HG03066 (cell line): ENCODE measurements at regions not wholly inside any gene's neighbourhood (a gene's known extent, or its start where the extent isn't known, plus 50 kb on each side); places are given as distances from the start of the nearest gene placed in this dataset.
A peak's percentile ranks its signal among the peaks of the same experiment; 100 is the strongest.

ENCODE experiments used
- ATAC-seq: cut with Tn5 transposase; IDR thresholded peaks from one replicate; pipeline ENCODE4 v1.9.1; 2021; ENCODE audit warnings: low read depth; ENCODE audit not compliant: unreplicated experiment

DNA sequence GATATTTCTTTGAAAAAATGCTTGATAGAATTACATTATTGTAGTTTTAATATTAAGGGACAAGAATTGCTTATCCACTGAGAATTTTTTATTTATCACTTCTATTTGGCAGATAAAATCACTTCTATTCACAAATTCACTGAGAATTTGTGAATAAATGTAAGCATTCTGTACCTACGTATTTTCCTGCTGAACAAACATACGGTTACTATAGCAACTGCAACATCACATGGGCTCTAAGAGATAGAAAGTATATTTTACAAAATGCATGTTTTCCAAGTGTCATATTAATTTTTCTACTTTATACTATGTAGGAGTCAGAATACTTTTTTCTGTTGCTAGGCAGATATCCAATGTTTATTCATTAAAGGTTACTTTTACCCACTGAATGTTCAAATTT lies 166.2 kb downstream of the ZIC1 start:
- ATAC-seq, result no peak

DNA sequence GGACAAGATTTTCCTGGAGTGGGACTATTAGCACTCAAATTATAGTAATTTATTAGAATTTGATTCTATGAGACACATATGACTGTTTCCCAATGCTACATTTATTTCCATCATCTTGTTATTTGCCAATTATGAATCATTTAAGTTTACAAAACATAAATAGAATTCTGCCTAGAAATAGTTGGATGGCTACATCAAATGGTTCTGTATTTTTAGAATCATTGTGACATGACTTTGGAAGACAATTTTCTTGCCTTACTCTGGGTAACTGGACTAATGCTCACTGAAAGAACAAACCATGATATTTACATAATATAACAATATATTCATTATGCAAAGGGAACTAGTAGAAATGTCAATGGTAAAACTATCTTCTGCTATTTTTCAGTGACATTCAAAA lies 173.5 kb downstream of the ZIC1 start:
- ATAC-seq, result no peak

DNA sequence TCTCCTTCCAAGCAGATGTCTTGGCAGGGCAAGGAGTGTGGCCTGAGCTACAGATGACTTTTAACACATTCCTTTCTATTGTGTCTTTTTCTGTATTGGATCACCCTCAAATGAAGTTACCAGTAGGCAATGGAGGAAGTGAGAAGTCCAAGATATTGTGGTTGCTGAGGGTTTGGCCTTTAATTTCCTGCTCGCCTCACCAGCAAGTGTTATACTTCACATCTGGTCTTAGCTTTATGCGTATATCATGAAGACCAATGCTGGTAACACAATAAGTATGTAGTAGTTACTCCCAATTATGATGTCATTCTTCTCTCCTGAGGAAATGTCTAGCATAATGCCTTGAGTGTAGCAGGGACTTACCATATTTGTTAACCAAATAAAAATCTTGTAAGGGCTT lies 179.9 kb downstream of the ZIC1 start:
- no peak for ATAC-seq

DNA sequence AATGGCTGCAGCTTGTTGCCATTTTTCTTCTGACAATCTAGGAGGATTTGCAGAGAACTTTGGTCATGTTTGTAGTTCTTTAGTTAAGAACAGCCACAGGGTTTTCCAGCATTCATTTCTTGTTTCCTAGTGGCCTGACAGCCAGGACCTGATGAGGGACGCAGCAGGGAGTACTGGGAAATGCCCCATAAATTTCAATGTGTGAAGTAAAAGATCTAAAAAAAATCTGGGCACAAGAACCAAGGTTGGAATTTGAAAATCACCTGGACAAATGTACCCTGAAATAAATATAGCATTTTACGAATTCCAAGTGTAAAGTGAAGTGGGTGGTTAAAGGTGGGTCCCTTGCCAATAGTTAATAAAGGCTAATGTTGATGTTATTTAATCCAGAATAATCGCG lies 195.0 kb downstream of the ZIC1 start:
- ATAC-seq, result no peak

DNA sequence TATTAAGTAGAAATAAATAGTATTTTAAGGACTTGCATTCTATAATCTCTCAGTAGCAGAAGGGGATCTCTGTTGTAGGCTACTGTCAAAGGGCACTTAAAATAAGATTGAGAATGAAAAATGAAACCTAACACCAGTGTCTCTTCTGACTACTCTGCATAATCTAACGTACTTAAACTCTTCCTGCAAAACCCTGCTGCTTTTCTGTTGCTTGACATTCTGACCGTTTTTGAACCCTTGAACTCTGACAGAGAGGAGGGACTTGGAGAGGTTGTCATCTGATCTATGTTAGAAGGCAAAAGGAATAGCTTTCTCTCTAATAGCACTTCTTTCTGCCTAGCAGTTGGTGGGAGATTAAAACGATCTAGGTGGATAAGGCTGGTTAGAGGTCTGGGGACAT lies 204.6 kb downstream of the ZIC1 start:
- peak; percentile 76 for ATAC-seq

DNA sequence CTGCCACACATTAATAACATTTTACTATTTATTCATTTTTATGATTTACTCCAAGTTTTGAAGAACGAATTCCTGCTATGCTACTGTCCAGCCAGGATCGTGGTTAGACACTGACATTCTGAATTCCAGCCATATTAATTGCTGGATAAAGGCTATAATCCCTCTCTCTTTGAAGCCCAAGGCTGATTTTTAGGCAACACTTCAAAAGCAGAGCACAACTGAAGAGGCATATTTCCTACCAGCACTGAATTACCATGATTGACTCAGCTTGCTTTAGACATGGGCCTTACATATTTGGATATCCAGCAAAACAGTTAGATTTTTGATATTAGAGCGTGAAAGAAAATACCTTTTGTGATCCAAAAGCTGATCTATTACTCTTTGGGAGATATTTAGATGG lies 205.0 kb downstream of the ZIC1 start:
- ATAC-seq, result no peak

DNA sequence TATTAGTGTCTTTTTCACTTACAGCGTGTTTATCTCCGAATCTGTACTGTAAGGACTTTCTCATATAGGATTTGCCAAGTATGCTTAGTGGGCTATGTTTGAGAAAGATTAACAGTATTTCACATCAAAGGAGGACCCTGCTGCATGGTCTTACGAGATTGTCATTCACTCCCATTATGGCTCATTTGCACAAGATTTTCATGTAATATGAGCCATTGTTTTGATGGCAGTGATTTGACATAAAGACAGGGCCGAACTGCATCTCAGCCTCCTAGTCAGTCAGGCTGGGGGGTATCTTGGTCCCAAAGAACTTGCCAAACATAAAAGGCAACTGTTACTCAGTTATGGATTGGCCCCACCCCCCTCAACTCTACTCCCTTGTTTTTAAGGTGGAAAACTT lies 205.9 kb downstream of the ZIC1 start:
- no peak for ATAC-seq

DNA sequence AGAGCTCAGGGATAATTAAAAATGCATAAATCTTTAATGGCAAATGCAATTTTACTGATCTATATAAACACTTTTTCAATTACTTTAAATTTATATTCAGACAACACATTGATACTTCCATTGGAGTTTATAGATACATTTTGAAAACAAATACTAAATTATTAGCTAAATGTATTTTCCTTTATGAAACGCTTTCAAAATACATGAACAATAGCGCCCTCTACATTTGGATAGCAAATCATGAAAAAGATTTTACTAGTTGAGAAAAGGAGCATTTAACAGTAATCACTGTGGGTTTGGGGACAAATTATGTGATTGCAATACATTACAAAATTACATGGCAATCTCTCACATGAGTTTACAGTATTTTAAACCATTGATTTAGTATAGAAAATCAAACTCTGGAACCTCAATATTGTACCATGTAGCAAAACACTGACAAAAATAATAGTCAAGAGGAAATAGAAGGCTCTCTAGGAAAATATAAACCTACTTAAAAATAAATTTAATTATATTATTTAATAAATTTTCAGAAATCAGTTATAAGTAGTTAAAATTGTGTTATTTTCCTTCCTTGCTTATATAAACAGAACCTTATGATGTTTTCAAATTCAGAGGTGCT lies 207.9 kb downstream of the ZIC1 start:
- no peak for ATAC-seq

DNA sequence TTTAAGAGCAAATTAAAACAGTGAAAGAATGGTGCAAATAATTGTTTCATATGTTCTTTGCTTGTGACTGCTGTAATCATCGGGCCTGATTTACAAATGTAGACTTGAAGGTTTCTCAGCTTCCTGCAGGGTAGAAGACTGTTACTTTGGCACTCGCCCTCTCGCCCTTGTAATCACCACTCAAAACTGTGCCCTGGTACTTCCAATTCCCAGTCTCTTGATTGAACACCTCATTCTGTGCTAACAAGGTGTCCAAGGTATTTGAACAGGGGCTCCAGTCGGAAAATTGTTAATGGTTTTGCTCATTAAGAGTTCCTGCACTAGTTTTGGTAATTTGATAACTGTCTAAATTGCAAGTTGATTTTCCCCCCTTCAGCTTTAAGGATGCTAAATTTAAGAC lies 209.5 kb downstream of the ZIC1 start:
- no peak for ATAC-seq

DNA sequence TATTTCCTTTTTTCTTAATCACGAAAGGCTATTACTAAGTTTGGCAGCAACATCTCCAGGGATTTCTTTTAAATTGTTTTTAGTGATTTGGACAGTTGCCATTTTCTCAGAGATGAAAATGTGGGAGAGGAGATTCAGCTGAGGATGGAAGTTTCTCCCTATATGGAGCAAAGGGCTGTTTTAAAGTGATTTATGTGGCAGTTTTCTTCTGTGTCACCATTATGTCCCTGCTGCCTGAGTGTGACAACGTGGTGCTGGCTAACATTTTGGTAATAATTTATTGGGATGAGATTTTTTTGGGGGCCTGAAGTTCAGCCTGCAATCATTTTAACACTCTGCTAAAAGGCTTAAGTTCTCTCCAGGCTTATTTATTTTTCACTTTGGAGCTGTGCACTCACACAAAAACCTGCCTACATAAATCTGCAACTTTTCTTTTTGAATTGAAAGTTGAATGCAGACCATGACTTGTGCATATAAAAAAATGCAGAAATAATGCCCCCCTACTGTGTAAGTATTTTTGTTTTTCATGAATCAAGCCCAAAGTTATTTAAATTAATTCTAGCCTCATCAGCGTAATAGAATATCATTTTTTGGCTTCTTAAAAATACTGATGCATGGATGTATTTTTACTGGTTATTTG lies 210.9 kb downstream of the ZIC1 start:
- no peak for ATAC-seq

DNA sequence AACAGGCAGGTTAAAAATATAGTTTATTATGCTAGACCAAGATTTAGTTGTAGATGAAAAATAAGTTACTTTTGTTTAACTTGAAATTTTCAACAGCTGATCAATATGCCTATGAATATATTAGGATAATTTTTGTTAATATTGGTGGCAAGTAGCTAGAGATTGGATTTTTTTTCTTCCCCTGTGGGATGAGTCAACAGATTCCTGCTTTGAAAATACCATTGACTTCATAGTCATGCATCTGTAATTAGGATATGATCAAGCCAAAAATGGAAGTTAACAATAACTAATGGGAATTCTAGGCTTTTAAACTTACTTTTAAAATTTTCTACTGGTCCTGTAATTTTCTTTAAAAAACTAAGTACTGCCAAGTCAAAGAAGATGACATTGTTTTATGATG lies 211.7 kb downstream of the ZIC1 start:
- no peak for ATAC-seq

DNA sequence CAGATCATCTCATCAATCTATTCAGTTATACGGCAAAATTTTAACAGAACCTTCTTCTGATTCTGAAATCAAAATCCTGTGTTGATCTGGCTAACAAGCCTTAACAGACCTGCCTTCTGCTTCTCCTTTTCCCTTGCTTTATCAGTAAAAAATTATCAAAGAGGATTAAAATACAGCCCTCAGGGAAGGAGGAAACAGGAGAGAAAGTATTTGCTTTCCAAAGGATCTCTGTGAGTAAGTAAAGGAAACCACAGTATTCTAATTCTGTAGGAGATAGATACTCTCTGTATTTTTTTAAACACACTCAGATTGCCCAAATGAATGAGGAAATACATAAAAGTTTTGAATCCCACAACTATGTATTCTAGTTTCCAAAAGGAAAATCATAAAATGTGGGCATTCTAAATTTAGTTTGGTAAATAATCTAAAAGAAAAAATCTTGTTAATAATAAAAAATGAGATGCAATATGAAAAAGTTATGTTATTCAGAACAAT lies 221.8 kb downstream of the ZIC1 start:
- ATAC-seq, result no peak

DNA sequence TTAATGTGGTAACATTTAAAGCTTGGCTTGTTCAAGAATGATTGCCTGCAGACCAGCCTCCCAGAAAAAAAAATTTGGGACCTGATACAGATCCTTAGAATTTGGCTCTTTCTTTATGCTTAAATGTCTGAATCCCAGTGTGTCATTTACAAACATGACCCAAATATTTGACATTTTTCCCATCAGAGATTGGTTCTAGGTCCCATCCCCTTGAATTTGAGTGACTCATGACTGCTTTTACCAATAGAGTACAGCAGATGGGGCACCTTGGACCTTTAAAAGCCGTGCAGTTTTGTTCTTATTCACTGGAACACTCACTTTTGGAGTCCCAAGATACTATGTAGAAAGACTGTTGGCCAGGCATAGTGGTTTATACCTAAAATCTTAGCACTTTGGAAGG lies 231.6 kb downstream of the ZIC1 start:
- no peak for ATAC-seq

DNA sequence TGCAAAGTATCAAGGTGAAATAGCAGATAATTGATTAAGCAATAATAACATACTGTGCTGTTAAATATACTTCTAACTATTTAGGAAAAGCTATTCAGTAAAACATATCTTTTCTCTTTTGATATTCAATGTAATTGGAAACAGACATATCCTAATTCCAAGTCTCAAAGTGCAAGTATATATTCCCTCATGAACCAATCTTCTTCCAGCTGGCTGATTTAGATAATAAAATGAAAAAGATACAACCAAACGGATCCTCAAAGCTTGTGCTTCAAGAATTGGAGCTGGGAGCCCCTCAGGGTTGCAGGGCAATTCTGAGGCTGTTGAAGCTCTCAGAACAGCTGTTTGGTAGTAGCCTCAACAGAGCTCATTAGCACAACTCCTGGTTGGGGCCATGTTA lies 236.6 kb downstream of the ZIC1 start:
- ATAC-seq, result no peak

DNA sequence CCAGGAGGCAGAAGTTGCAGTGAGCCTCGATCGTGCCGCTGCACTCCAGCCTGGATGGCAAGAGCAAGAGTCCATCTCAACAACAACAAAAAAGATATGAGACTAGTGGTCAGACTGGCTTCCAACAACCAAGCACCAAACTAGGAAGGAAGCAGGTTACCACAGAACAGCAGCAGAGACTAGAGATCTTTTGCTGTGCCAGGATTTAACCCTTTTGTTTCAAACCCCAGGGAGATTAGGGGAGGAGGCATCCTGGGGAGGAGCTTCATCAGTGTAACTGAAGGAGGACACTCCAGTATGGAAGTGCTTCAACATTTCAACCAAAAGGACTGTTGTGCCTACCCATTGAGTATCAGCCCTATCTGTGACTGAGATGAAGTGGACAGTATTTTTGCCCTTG lies 240.3 kb downstream of the ZIC1 start:
- ATAC-seq, result no peak

DNA sequence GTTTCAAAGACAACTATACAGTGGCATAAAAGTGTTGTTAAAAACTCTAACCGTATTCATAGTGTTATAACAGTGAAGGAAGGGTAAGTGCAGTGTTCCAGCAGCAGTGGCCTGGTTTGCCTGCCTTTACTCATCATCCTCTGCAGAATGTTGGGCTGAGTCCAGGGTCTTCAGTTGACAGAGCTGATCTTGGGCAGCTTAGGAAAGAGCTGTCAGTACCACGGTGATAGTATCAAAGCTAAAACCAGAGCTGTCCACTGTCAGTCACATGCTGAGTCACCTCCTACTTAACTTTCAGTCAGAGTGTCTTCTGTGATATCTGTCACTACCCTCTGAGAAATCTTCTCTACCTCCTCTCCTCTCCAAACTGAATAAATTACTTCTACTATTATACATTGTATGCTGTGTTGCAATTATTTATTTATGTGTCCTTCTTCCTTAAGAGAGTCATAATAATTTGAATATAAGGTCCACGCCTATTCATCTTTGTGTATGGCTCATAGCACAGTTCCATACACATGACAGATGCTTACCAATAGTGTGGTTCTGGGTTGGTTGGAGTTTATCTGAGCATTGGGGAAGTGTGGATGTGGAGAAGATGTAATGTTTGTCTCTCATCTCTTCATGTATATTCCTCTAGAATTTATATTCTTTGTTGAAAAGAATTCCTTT lies 242.1 kb downstream of the ZIC1 start:
- ATAC-seq, result no peak

DNA sequence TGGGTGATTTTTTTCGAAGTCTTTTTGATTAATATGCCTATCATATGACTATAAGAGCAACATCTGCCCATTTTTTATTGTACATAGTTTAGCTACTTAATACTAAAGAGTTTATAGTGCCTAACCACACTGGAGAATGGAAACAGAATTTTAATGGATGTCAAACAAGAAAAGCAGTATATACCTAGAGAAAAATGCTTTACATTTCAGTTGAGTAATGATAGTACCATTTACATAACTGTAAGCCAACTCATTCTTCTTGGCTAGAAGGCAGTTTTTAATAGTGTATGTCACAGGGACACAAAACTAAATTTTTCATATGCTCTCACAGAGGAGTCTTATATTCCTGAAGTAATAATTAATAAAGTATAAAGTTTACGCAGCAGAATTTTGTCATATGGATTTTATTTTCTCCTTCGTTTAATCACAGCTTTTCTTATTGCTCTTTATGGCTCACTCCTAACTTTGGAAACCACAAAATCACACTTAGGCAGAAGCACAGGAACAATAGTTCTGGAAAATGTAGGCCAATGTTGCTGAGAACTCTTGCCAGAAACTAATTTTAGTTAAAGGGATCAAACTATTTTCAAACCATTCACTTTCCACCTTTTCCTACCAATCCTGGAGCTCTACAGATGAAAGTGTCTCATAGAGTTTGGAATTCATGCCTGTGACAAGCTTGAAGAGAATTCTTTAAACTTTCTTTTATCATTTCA lies 243.6 kb downstream of the ZIC1 start:
- ATAC-seq, result no peak

DNA sequence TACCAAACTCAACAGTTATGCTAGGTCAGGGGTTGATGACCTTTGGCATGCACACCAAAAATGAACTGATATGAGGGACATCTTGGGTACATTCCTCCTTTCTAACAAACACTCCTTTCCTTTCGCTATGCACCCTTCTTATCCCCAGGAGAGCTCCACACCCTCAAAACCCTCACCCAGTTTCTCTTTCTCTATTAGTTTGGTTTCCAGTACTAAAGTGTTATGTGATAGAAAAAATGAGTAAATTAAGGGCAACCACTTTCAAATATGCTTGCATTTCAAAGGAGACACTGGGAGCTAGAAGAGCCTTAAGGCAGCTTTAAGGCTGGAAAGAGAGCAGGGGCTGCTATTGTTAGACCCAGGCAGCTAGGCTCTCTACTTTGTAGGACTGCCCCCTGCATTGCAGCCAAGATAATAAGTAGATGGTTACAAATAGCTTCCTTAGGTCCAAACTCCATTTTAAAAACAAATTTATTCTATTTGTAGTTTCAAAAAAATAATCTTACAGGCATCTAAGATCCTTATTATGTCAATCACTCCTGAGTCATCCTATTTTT lies 244.3 kb downstream of the ZIC1 start:
- ATAC-seq, result no peak

DNA sequence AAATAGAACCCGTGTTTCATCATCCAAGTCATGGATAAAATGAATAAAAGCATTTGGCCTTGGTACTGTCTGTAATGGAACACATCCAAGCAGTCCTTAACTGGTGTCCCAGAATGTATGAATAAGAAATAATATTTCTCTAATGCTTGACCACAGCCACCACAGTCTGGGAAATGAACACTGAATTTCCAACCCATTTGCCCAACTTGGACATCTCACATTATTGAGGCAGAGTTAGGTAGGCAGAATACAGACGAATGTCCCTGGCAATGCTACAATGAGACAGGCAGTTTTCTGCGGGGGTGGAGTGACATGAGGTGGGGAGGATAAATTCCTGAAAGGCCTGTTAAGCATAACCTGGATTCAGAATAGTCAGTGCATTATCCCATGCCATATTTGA lies 245.7 kb downstream of the ZIC1 start:
- no peak for ATAC-seq

DNA sequence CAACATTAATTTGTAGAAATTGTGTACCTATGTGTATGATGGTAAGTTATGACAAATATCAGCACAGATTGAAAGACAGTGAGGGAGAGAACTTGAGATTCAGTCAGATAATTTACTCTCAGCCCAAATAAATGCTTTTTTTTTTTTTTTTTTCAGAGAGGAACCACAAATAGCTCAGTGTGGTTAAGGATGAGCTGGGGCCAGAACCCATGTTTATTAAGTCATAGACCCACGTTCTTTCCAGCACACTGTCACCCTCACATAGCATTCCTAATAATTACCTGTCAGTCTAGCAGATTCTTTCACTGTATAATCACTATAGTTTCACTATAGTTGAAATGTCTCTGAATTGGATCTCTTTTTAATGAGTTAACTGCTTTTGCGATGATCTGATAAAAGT lies 246.1 kb downstream of the ZIC1 start:
- ATAC-seq, result no peak

DNA sequence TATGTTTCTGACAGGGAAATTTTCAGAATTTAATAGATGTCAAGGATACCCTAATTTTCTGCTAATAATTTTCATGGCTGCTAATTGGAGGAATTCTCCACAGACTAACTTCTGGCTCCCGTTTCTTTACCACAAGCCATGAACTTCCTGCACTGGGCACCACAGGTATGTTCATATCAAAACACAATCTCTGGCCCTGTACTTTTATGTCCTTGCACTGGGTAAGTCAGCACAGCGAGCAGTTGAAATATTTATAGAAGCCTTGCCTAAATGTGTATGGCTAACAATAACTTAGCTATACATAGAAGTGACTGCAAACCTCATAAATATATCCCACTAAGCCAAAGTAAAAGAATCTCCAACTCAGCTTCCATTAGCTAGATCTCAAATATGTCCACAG lies 246.9 kb downstream of the ZIC1 start:
- no peak for ATAC-seq
